GM12878 (cell line): ENCODE measurements at regions not wholly inside any gene's neighbourhood (a gene's known extent, or its start where the extent isn't known, plus 50 kb on each side); places are given as distances from the start of the nearest gene placed in this dataset.

Source experiments
- ATAC-seq: fragments of 200-7000 bp; cut with Tn5 transposase; 3 replicates; pipeline ENCODE4 v1.9.1; 2020; ENCODE audit warnings: mild to moderate bottlenecking, moderate library complexity
- BruUV-seq: library from RNA; stranded (reverse); fragments of 400-500 nt; replicated peaks from 2 replicates; lab custom pipeline; 2021; lab: Mats Ljungman, UMichigan
- CTCF ChIA-PET: fragments of 300-600 bp; sonication (Branson Sonifier 250); formaldehyde crosslinking; extraction: SDS; loops from one replicate; lab custom pipeline; 2021; ENCODE audit warnings: inconsistent platforms; lab: Yijun Ruan, JAX
- POLR2A ChIA-PET: fragments of 350-600 bp; formaldehyde crosslinking; extraction: SDS; loops from one replicate; lab custom pipeline; 2021; ENCODE audit warnings: inconsistent platforms; lab: Charles Lee
- RAD21 ChIA-PET: fragments of 300-600 bp; sonication (Branson Sonifier 250); formaldehyde crosslinking; loops from one replicate; lab custom pipeline; 2023; ENCODE audit warnings: antibody characterized with exemption; ENCODE audit not compliant: unreplicated experiment; lab: Charles Lee
- SMC1A ChIA-PET: fragments of 300-600 bp; sonication (Branson Sonifier 250); formaldehyde crosslinking; loops from one replicate; lab custom pipeline; 2023; ENCODE audit not compliant: unreplicated experiment, uncharacterized antibody; lab: Charles Lee
- DNase-seq: peaks from one replicate; pipeline ENCODE4 v3.0.0-alpha.2; 2011; ENCODE audit warnings: low read depth, low spot score
- FAIRE-seq: peaks from 3 replicates; lab custom pipeline; 2011; peaks lifted over from hg19 to GRCh38; lab: Jason Lieb, UNC
- H2AFZ ChIP-seq: 2 replicates; pipeline ENCODE4 v1.6.0; 2011; ENCODE audit warnings: low read depth, low read length, control low read depth; ENCODE audit not compliant: control insufficient read depth
- H3K27ac ChIP-seq: 2 replicates; pipeline ENCODE4 v1.5.1; 2011; ENCODE audit warnings: control low read depth; ENCODE audit not compliant: control insufficient read depth, insufficient read depth
- H3K27me3 ChIP-seq, 2 experiments: replicated peaks in 1 of 2; 2 replicates each; pipeline versions ENCODE4 v1.6.0 to v1.6.1; 2011; ENCODE audit warnings: low read length in 1 of 2; ENCODE audit not compliant: control insufficient read depth in 2 of 2, insufficient read depth in 2 of 2
- H3K36me3 ChIP-seq, 2 experiments: 2 replicates each; pipeline ENCODE4 v1.5.1; 2011; ENCODE audit warnings: low read length in 1 of 2; ENCODE audit not compliant: control insufficient read depth in 2 of 2, insufficient read depth in 2 of 2
- H3K4me1 ChIP-seq: 2 replicates; pipeline ENCODE4 v1.6.1; 2011; ENCODE audit warnings: mild to moderate bottlenecking, low read length, moderate library complexity, mixed read lengths; ENCODE audit not compliant: control insufficient read depth, insufficient read depth
- H3K4me2 ChIP-seq: 2 replicates; pipeline ENCODE4 v1.6.0; 2011; ENCODE audit warnings: control low read depth; ENCODE audit not compliant: control insufficient read depth, insufficient read depth
- H3K4me3 ChIP-seq: fragments of 200-600 bp; sonication (generic); 2 replicates; pipeline ENCODE4 v1.5.1; 2016
- H3K79me2 ChIP-seq: 2 replicates; pipeline ENCODE4 v1.6.0; 2011; ENCODE audit warnings: low read length; ENCODE audit not compliant: control insufficient read depth, insufficient read depth
- H3K9ac ChIP-seq: 2 replicates; pipeline ENCODE4 v1.8.0; 2011; ENCODE audit warnings: low read length, control low read depth, mixed read lengths; ENCODE audit not compliant: control insufficient read depth, insufficient read depth
- H3K9me3 ChIP-seq: replicated peaks from 3 replicates; pipeline ENCODE4 v1.5.1; 2011; ENCODE audit warnings: mild to moderate bottlenecking, low read length; ENCODE audit not compliant: control insufficient read depth, insufficient read depth
- H4K20me1 ChIP-seq: 2 replicates; pipeline ENCODE4 v1.6.0; 2011; ENCODE audit not compliant: control insufficient read depth, insufficient read depth
- BACH1 ChIP-seq: fragments of 450-650 bp; IDR thresholded peaks from 2 replicates; pipeline ENCODE4 v1.6.1; 2017; ENCODE audit warnings: mild to moderate bottlenecking, borderline replicate concordance
- BMI1 ChIP-seq: fragments of 450-650 bp; IDR thresholded peaks from 2 replicates; pipeline ENCODE4 v1.6.1; 2016; ENCODE audit warnings: mild to moderate bottlenecking, moderate library complexity, borderline replicate concordance
- CEBPB ChIP-seq, 2 experiments: fragments of 150-350 bp in 1 of 2; IDR thresholded peaks; 2 replicates each; pipeline ENCODE4 v1.6.1; 2012 to 2014; ENCODE audit warnings: low read depth in 2 of 2, low read length in 2 of 2, borderline replicate concordance in 1 of 2, inconsistent platforms in 1 of 2
- EED ChIP-seq: sonication (generic); IDR thresholded peaks from 2 replicates; pipeline ENCODE4 v1.6.1; 2016; ENCODE audit warnings: antibody characterized with exemption, low read depth
- FOXK2 ChIP-seq: fragments of 450-650 bp; IDR thresholded peaks from 2 replicates; pipeline ENCODE4 v1.6.1; 2017; ENCODE audit warnings: mild to moderate bottlenecking, moderate library complexity
- NR2C2 ChIP-seq: IDR thresholded peaks from 2 replicates; pipeline ENCODE4 v1.6.1; 2011; ENCODE audit warnings: borderline replicate concordance, low read depth; ENCODE audit not compliant: control insufficient read depth, insufficient read length
- NRF1 ChIP-seq: conservative IDR thresholded peaks from 2 replicates; pipeline ENCODE4 v1.6.1; 2011; ENCODE audit warnings: mild to moderate bottlenecking, low read depth, low read length, improper control_type of control experiment
- SIX5 ChIP-seq: IDR thresholded peaks from 2 replicates; pipeline ENCODE4 v1.6.1; 2011; ENCODE audit warnings: mild to moderate bottlenecking, low read depth, low read length, moderate library complexity; ENCODE audit not compliant: severe bottlenecking
- SREBF1 ChIP-seq: IDR thresholded peaks from 2 replicates; pipeline ENCODE4 v1.6.1; 2012; ENCODE audit warnings: mild to moderate bottlenecking, low read length
- STAT1 ChIP-seq: fragments of 450-650 bp; conservative IDR thresholded peaks from 2 replicates; pipeline ENCODE4 v1.6.1; 2014; ENCODE audit warnings: antibody characterized with exemption, mild to moderate bottlenecking
- TCF7 ChIP-seq: IDR thresholded peaks from 2 replicates; pipeline ENCODE4 v1.6.1; 2014; ENCODE audit warnings: antibody characterized with exemption, borderline replicate concordance
- WGBS: methylation state at CpG from one replicate; pipeline ENCODE4 v1.1.6; 2016; ENCODE audit warnings: low lambda C conversion rate; ENCODE audit not compliant: insufficient replicate concordance, insufficient coverage; ENCODE audit errors: missing lambda C conversion rate; 5-methylcytosine and 5-hydroxymethylcytosine counted together
- in situ Hi-C: fragments of 300-500 bp; cut with MboI; formaldehyde crosslinking; loops from 9 replicates; pipeline ENCODE4 v1.14.3; 2018; ENCODE audit warnings: mixed read lengths
- intact Hi-C: fragments of 100-400 bp; cut with micrococcal nuclease; formaldehyde crosslinking; loops from one replicate; pipeline ENCODE4 v1.14.2; 2022; ENCODE audit not compliant: unreplicated experiment
- TF ChIP-seq, protein P1 (sequence below): fragments of 450-650 bp; formaldehyde crosslinking; IDR thresholded peaks from 2 replicates; pipeline ENCODE4 v1.4.0; 2020; ENCODE audit warnings: mild to moderate bottlenecking, moderate library complexity
- TF ChIP-seq, protein P2 (sequence below): fragments of 450-650 bp; IDR thresholded peaks from 2 replicates; pipeline ENCODE4 v1.6.1; 2016; ENCODE audit warnings: mild to moderate bottlenecking, moderate library complexity, borderline replicate concordance

GRCh38 chr3:132980102-132980501 is 58.1 kb upstream of the TMEM108 start:
- FAIRE-seq (no peak), ATAC-seq (no peak), DNase-seq (no peak)
- ChIA-PET CTCF (no interaction called here), POLR2A (no interaction called here), SMC1A (no interaction called here), RAD21 (no interaction called here)
- no peak overlapping the region for H2AFZ ChIP-seq
- H3K27me3 ChIP-seq: no peaks in the 10 kb centered on the region
- no TSS peak for BruUV-seq
- H3K9ac ChIP-seq: no peak overlapping the region
- no peaks in the 10 kb centered on the region for H3K36me3 ChIP-seq
- in situ Hi-C loops: no loop called here
- H3K4me2 ChIP-seq: no peak overlapping the region
- H3K9me3 ChIP-seq: no peaks in the 10 kb centered on the region
- H4K20me1 ChIP-seq: no peaks in the 10 kb centered on the region
- H3K4me1 ChIP-seq: no peaks in the 10 kb centered on the region
- H3K79me2 ChIP-seq: no peaks in the 10 kb centered on the region
- TF ChIP-seq FOXK2: no peak
- no peak for TF ChIP-seq NR2C2
- TF ChIP-seq SREBF1: no peak
- TF ChIP-seq, protein P1, sequence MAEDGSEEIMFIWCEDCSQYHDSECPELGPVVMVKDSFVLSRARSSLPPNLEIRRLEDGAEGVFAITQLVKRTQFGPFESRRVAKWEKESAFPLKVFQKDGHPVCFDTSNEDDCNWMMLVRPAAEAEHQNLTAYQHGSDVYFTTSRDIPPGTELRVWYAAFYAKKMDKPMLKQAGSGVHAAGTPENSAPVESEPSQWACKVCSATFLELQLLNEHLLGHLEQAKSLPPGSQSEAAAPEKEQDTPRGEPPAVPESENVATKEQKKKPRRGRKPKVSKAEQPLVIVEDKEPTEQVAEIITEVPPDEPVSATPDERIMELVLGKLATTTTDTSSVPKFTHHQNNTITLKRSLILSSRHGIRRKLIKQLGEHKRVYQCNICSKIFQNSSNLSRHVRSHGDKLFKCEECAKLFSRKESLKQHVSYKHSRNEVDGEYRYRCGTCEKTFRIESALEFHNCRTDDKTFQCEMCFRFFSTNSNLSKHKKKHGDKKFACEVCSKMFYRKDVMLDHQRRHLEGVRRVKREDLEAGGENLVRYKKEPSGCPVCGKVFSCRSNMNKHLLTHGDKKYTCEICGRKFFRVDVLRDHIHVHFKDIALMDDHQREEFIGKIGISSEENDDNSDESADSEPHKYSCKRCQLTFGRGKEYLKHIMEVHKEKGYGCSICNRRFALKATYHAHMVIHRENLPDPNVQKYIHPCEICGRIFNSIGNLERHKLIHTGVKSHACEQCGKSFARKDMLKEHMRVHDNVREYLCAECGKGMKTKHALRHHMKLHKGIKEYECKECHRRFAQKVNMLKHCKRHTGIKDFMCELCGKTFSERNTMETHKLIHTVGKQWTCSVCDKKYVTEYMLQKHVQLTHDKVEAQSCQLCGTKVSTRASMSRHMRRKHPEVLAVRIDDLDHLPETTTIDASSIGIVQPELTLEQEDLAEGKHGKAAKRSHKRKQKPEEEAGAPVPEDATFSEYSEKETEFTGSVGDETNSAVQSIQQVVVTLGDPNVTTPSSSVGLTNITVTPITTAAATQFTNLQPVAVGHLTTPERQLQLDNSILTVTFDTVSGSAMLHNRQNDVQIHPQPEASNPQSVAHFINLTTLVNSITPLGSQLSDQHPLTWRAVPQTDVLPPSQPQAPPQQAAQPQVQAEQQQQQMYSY: no peak
- no peak for TF ChIP-seq SIX5
- TF ChIP-seq CEBPB (IDR thresholded peaks at IDR 0.05; ENCODE audit: borderline replicate concordance in 1 of 2, low read depth in 2 of 2, low read length in 2 of 2): no peak
- TF ChIP-seq, protein P2, sequence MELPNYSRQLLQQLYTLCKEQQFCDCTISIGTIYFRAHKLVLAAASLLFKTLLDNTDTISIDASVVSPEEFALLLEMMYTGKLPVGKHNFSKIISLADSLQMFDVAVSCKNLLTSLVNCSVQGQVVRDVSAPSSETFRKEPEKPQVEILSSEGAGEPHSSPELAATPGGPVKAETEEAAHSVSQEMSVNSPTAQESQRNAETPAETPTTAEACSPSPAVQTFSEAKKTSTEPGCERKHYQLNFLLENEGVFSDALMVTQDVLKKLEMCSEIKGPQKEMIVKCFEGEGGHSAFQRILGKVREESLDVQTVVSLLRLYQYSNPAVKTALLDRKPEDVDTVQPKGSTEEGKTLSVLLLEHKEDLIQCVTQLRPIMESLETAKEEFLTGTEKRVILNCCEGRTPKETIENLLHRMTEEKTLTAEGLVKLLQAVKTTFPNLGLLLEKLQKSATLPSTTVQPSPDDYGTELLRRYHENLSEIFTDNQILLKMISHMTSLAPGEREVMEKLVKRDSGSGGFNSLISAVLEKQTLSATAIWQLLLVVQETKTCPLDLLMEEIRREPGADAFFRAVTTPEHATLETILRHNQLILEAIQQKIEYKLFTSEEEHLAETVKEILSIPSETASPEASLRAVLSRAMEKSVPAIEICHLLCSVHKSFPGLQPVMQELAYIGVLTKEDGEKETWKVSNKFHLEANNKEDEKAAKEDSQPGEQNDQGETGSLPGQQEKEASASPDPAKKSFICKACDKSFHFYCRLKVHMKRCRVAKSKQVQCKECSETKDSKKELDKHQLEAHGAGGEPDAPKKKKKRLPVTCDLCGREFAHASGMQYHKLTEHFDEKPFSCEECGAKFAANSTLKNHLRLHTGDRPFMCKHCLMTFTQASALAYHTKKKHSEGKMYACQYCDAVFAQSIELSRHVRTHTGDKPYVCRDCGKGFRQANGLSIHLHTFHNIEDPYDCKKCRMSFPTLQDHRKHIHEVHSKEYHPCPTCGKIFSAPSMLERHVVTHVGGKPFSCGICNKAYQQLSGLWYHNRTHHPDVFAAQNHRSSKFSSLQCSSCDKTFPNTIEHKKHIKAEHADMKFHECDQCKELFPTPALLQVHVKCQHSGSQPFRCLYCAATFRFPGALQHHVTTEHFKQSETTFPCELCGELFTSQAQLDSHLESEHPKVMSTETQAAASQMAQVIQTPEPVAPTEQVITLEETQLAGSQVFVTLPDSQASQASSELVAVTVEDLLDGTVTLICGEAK: no peak
- TF ChIP-seq BMI1: no peak
- no peak for TF ChIP-seq NRF1
- TF ChIP-seq EED: no peak
- no peak for TF ChIP-seq BACH1
- TF ChIP-seq TCF7: no peak
- no peak for TF ChIP-seq STAT1
- intact Hi-C loops: no loop called here
- H3K4me3 ChIP-seq: no peak overlapping the region
- 0% methylated on average over 2 of the region's 2 CpGs for WGBS
- no peak overlapping the region for H3K27ac ChIP-seq
